Kidney (tissue), 13 donors: ENCODE measurements at regions not wholly inside any gene's neighbourhood (a gene's known extent, or its start where the extent isn't known, plus 50 kb on each side); places are given as distances from the start of the nearest gene placed in this dataset.

Experiments used
- DNase-seq, 5 donors: peaks; one replicate each; pipeline ENCODE4 v3.0.0-alpha.2; 2013 to 2020
- FAIRE-seq: peaks from 2 replicates; lab custom pipeline; 2012; peaks lifted over from hg19 to GRCh38; lab: Jason Lieb, UNC
- H3K27ac ChIP-seq, 2 donors: one replicate each; pipeline ENCODE4 v1.7.0; 2013; ENCODE audit warnings: low read depth in 2 of 2, low read length in 2 of 2, inconsistent platforms in 1 of 2
- H3K27me3 ChIP-seq: one replicate; pipeline ENCODE4 v1.7.1; 2013; ENCODE audit warnings: low read length, inconsistent platforms; ENCODE audit not compliant: control insufficient read depth, insufficient read depth
- H3K36me3 ChIP-seq, 3 donors: one replicate each; pipeline versions ENCODE4 v1.7.0 to v1.7.1; 2013; ENCODE audit warnings: low read length in 3 of 3, control low read depth in 1 of 3, inconsistent platforms in 1 of 3; ENCODE audit not compliant: insufficient read depth in 3 of 3, control insufficient read depth in 2 of 3
- H3K4me1 ChIP-seq, 3 donors: one replicate each; pipeline versions ENCODE4 v1.7.0 to v1.7.1; 2013; ENCODE audit warnings: low read length in 3 of 3, inconsistent platforms in 1 of 3, low read depth in 1 of 3; ENCODE audit not compliant: control insufficient read depth in 2 of 3, insufficient read depth in 2 of 3
- H3K4me3 ChIP-seq, 3 donors: one replicate each; pipeline versions ENCODE4 v1.7.0 to v1.8.1; 2013; ENCODE audit warnings: low read length in 3 of 3, control low read depth in 1 of 3, inconsistent platforms in 1 of 3
- H3K9ac ChIP-seq, 3 donors: one replicate each; pipeline versions ENCODE4 v1.7.0 to v1.7.1; 2013; ENCODE audit warnings: low read length in 3 of 3, control low read depth in 1 of 3, inconsistent platforms in 1 of 3
- H3K9me3 ChIP-seq, 3 donors: one replicate each; pipeline versions ENCODE4 v1.7.0 to v1.7.1; 2013; ENCODE audit warnings: low read length in 3 of 3, control low read depth in 1 of 3, inconsistent platforms in 1 of 3; ENCODE audit not compliant: control insufficient read depth in 2 of 3, insufficient read depth in 1 of 3
- intact Hi-C: fragments of 100-400 bp; cut with DNase I; formaldehyde crosslinking; loops from one replicate; pipeline ENCODE4 v1.11.1; 2022
- TF ChIP-seq, protein P1 (sequence below): IDR thresholded peaks from 3 replicates; pipeline ENCODE4 v1.5.1; 2012; ENCODE audit warnings: mild to moderate bottlenecking, moderate library complexity, borderline replicate concordance; ENCODE audit not compliant: insufficient read depth; ENCODE audit errors: extremely low read depth
- donor health status: control.
- donor health status: control.
- donor health status: control.
- donor health status: control.
- donor health status: control.
- donor health status: DM: yes; HTN: yes; CAD: no.
- donor health status: Normal renal cell carcinoma (clear cell type).

GRCh38 chr22:49037701-49038245, 789.9 kb downstream of the BRD1 start:
- Histone ChIP-seq H3K9ac (no peak overlapping the region), H3K4me1 (no peaks in the 10 kb centered on the region), H3K36me3 (no peaks in the 10 kb centered on the region), H3K9me3 (no peaks in the 10 kb centered on the region), H3K27ac (no peak overlapping the region), H3K27me3 (no peaks in the 10 kb centered on the region), H3K4me3 (no peak overlapping the region)
- intact Hi-C loops: no loop called here
- DNase-seq (peak in 1 of 5 donors; percentile 37), FAIRE-seq (no peak)
- TF ChIP-seq, protein P1, sequence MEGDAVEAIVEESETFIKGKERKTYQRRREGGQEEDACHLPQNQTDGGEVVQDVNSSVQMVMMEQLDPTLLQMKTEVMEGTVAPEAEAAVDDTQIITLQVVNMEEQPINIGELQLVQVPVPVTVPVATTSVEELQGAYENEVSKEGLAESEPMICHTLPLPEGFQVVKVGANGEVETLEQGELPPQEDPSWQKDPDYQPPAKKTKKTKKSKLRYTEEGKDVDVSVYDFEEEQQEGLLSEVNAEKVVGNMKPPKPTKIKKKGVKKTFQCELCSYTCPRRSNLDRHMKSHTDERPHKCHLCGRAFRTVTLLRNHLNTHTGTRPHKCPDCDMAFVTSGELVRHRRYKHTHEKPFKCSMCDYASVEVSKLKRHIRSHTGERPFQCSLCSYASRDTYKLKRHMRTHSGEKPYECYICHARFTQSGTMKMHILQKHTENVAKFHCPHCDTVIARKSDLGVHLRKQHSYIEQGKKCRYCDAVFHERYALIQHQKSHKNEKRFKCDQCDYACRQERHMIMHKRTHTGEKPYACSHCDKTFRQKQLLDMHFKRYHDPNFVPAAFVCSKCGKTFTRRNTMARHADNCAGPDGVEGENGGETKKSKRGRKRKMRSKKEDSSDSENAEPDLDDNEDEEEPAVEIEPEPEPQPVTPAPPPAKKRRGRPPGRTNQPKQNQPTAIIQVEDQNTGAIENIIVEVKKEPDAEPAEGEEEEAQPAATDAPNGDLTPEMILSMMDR: no peak

- no peak for FAIRE-seq
- Histone ChIP-seq H3K27me3 (no peaks in the 10 kb centered on the region), H3K4me1 (no peaks in the 10 kb centered on the region), H3K9me3 (no peaks in the 10 kb centered on the region), H3K9ac (no peak overlapping the region), H3K27ac (no peak overlapping the region), H3K36me3 (no peaks in the 10 kb centered on the region), H3K4me3 (no peak overlapping the region)
- no peak for DNase-seq
- intact Hi-C loops: no loop called here
- TF ChIP-seq, protein P1: no peak
Observed at GRCh38 chr22:49036513-49036912, 791.2 kb downstream of the BRD1 start.

GRCh38 chr22:49035818-49036457, 791.7 kb downstream of the BRD1 start:
- no peaks in the 10 kb centered on the region for H3K4me1 ChIP-seq
- no peaks in the 10 kb centered on the region for H3K27me3 ChIP-seq
- FAIRE-seq (no peak), DNase-seq (peak in 1 of 5 donors; percentile 63)
- no peak overlapping the region for H3K9ac ChIP-seq
- H3K9me3 ChIP-seq: no peaks in the 10 kb centered on the region
- no peaks in the 10 kb centered on the region for H3K36me3 ChIP-seq
- intact Hi-C loops: no loop called here
- no peak overlapping the region for H3K27ac ChIP-seq
- H3K4me3 ChIP-seq: no peak overlapping the region
- TF ChIP-seq, protein P1: no peak
